Gastrocnemius medialis (tissue), 4 donors: ENCODE measurements at regions not wholly inside any gene's neighbourhood (a gene's known extent, or its start where the extent isn't known, plus 50 kb on each side); places are given as distances from the start of the nearest gene placed in this dataset.

Experiments
- ATAC-seq, 2 donors: fragments of 150-250 bp; one replicate each; pipeline ENCODE4 v1.9.1; 2016
- DNase-seq, 2 donors: peaks; one replicate each; pipeline ENCODE4 v3.0.0-alpha.2; 2019
- H3K27ac ChIP-seq, 4 donors: fragments of 200-600 bp; sonication (generic); 1 replicate in 1 of 4; 2 replicates in 3 of 4; pipeline ENCODE4 v1.5.1; 2016 to 2018; ENCODE audit warnings: mild to moderate bottlenecking in 2 of 4, moderate library complexity in 1 of 4
- H3K27me3 ChIP-seq, 3 donors: fragments of 200-600 bp; sonication (generic) in 2 of 3; 1 replicate in 1 of 3; 2 replicates in 2 of 3; pipeline versions ENCODE4 v1.5.1 to v1.6.0; 2016 to 2019; ENCODE audit warnings: mild to moderate bottlenecking in 1 of 3, moderate library complexity in 1 of 3
- H3K36me3 ChIP-seq, 2 donors: fragments of 200-600 bp; sonication (generic) in 1 of 2; one replicate each; pipeline ENCODE4 v1.5.1; 2017 to 2018
- H3K4me1 ChIP-seq, 2 donors: fragments of 200-600 bp; sonication (generic) in 1 of 2; one replicate each; pipeline ENCODE4 v1.5.1; 2016 to 2017; ENCODE audit warnings: mild to moderate bottlenecking in 2 of 2
- H3K4me3 ChIP-seq, 4 donors: fragments of 200-600 bp; sonication (generic) in 3 of 4; 1 replicate in 1 of 4; 2 replicates in 3 of 4; pipeline ENCODE4 v1.5.1; 2016 to 2019; ENCODE audit warnings: mild to moderate bottlenecking in 2 of 4
- H3K9me3 ChIP-seq, 3 donors: fragments of 200-600 bp; sonication (generic) in 2 of 3; 1 replicate in 1 of 3; 2 replicates in 2 of 3; pipeline ENCODE4 v1.5.1; 2016 to 2019
- POLR2A ChIP-seq, 2 donors: fragments of 450-650 bp; IDR thresholded peaks; one replicate each; pipeline ENCODE4 v1.6.1; 2017; ENCODE audit warnings: antibody characterized with exemption in 2 of 2, mild to moderate bottlenecking in 2 of 2, moderate library complexity in 2 of 2
- in situ Hi-C, 4 donors: fragments of 200-750 bp; cut with MboI; loops; one replicate each; pipeline versions ENCODE4 v1.15.0 to v1.8.0; 2017; ENCODE audit warnings: low sequenced_read_pairs in 4 of 4
- intact Hi-C: fragments of 100-400 bp; cut with DNase I; formaldehyde crosslinking; loops from one replicate; pipeline ENCODE4 v1.15.1; 2023; ENCODE audit warnings: low total_unique reads
- TF ChIP-seq, protein P1 (sequence below), 5 experiments: fragments of 450-650 bp in 3 of 5; fragments of 200-600 bp in 2 of 5; sonication (generic) in 2 of 5; IDR thresholded peaks in 4 of 5; conservative IDR thresholded peaks in 1 of 5; 1 replicate in 4 of 5; 2 replicates in 1 of 5; pipeline ENCODE4 v1.5.1; 2016 to 2019; ENCODE audit warnings: antibody characterized with exemption in 5 of 5, mild to moderate bottlenecking in 3 of 5, moderate library complexity in 3 of 5

DNA sequence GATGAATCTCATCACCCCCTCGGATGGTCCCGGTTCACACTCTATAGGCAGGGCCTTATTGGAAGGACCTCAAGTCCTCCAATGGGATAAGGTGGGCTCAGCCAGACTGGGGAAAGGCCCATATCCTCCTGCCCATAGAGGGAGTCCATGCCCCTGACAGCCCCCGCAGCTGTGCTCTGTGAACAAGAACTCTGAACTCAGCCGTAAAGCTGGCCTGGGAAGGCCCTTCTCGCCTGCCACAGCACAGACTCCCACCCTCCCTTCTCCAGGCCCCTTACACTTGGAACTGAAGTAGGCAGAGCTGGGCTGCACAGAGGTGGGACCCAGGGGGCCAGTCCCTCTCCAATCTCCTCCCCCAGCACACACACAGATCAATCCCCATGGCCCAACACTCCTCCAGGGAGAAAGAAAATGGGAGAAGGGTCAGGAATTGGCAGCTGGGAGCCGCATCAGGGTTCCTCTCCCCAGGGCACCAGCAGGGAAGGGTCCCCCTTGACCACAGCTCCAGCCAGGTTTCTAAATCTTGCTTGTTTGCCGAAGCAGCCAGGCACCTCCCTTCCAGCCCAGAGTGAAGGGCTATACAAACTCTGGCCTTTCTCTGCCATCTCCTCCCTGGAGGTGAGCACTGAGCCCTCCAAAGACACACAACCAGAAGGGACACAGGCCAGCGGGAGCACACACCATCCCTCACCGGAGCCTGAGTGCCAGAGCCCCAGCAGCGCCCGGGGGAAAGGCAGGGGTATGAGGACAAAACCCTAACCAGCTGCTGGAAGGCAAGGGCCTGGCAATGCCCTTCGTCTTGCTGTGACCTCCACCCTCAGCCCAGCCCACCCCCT, 454.1 kb downstream of the SOX9 start:
- no peaks in the 10 kb centered on the region for H3K36me3 ChIP-seq
- intact Hi-C loops: no loop called here
- no peak overlapping the region for H3K4me3 ChIP-seq
- no peak overlapping the region for H3K27ac ChIP-seq
- H3K27me3 ChIP-seq: peaks cover 0 to 3% (median 0%) of the 10 kb centered on the region in 3 donors
- H3K9me3 ChIP-seq: no peaks in the 10 kb centered on the region
- DNase-seq: no peak
- in situ Hi-C loops: loop anchor here in 1 of 4 donors (25.0 kb wide), 2 partner anchors 87 to 587 kb away; partner anchors contain the start of gene SSTR2
- ATAC-seq: no peak
- TF ChIP-seq, protein P1, sequence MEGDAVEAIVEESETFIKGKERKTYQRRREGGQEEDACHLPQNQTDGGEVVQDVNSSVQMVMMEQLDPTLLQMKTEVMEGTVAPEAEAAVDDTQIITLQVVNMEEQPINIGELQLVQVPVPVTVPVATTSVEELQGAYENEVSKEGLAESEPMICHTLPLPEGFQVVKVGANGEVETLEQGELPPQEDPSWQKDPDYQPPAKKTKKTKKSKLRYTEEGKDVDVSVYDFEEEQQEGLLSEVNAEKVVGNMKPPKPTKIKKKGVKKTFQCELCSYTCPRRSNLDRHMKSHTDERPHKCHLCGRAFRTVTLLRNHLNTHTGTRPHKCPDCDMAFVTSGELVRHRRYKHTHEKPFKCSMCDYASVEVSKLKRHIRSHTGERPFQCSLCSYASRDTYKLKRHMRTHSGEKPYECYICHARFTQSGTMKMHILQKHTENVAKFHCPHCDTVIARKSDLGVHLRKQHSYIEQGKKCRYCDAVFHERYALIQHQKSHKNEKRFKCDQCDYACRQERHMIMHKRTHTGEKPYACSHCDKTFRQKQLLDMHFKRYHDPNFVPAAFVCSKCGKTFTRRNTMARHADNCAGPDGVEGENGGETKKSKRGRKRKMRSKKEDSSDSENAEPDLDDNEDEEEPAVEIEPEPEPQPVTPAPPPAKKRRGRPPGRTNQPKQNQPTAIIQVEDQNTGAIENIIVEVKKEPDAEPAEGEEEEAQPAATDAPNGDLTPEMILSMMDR (IDR thresholded peaks at IDR 0.05 in 4 of 5, conservative IDR thresholded peaks at IDR 0.05 in 1 of 5): no peak
- TF ChIP-seq POLR2A (IDR thresholded peaks at IDR 0.05): no peak
- H3K4me1 ChIP-seq: no peaks in the 10 kb centered on the region

DNA sequence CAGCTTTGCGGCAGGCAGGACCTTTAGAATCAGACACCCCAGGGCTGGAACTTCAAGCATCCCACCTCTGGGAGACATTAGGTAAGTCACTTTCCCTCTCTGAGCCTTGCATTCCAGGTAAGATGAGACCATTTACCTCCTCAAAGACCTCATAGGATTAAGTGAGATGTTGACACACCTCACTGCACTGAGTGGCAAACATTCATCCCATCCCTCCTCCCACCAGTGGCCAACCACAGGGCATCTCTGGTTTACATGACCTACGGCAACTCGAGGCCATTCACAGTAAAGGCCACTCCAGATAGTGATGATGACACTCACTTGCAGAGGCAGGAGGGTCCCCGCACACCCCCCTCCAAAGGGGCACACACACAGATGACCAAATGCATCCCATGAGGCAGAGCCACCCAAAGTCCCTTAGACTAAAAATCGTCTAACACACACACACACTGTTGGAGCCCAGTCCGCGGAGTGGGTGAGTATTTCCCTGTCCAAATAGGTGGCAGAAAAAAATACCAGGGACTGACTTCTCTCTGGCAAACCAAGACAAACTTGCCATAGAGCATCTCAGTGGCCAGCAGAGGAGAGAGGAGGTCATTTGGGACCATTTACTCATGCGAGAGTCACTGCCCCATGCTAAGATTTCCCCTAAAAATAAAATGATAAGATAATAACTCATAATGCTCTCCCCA, 454.9 kb downstream of the SOX9 start:
- H3K27ac ChIP-seq: no peak overlapping the region
- H3K36me3 ChIP-seq: no peaks in the 10 kb centered on the region
- H3K9me3 ChIP-seq: no peaks in the 10 kb centered on the region
- H3K27me3 ChIP-seq: peaks cover 0 to 3% (median 0%) of the 10 kb centered on the region in 3 donors
- ATAC-seq: no peak
- no peaks in the 10 kb centered on the region for H3K4me1 ChIP-seq
- intact Hi-C loops (no loop called here), in situ Hi-C loops (no loop called here)
- no peak overlapping the region for H3K4me3 ChIP-seq
- TF ChIP-seq, protein P1 (IDR thresholded peaks at IDR 0.05 in 4 of 5, conservative IDR thresholded peaks at IDR 0.05 in 1 of 5): no peak
- no peak for TF ChIP-seq POLR2A (IDR thresholded peaks at IDR 0.05)
- DNase-seq: no peak

DNA sequence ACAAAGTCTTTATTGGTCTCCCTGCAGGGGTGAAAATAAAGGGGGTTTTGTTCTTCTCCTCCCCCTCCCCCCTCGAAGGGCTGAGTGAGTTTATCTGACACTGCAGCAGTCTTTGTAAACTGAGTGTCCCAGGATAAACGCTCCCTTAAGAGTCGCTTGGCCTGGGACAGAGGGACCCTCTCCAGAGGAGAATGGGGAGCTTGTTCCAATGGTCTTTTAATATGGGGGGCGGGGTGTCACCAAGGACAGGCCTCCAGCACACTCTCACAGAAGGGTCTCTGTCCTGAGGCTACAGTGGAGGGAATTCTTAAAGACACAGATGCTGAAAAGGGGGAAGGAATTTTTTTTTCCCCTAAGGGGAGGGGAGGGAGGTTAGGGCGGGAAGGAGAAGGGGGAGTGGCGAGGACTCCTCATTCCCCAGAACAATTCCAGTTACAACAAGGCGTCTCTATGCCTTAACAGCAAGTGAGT, 455.5 kb downstream of the SOX9 start:
- DNase-seq: no peak
- Histone ChIP-seq H3K4me1 (no peaks in the 10 kb centered on the region), H3K4me3 (no peak overlapping the region), H3K9me3 (no peaks in the 10 kb centered on the region), H3K36me3 (no peaks in the 10 kb centered on the region), H3K27me3 (peaks cover 0 to 3% (median 0%) of the 10 kb centered on the region in 3 donors), H3K27ac (no peak overlapping the region)
- in situ Hi-C loops (no loop called here), intact Hi-C loops (no loop called here)
- no peak for ATAC-seq
- TF ChIP-seq, protein P1 (IDR thresholded peaks at IDR 0.05 in 4 of 5, conservative IDR thresholded peaks at IDR 0.05 in 1 of 5): no peak
- TF ChIP-seq POLR2A (IDR thresholded peaks at IDR 0.05): no peak

DNA sequence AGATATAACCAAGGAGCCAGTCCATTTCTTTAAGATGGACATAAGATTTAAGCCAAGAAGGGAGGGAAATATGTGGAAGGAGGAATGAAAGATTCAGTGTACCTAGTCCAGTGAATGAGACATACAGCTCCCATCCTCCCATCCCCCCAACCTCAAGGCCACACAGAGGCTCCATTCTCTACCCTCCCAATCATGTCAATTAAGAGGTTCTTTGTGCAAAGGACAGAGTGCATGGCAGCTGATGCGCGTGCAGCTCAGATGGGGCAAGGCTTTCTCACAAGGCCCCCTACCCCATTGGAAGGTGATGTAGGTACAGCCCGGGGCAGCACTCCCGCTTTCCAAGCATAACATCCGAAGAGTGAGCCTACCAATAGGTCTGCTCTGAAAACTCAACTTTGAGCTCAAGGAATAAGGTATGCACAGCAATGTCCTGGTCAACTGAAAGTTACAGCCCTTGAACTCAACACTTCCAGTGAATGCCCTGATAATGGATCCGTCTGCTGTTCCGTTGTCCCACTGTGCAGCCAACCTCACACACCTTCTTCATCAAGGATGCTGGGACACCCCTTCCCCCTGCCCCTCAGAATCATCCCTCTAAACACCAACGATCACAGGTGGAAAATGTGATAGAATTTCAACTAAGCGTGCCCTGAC, 458.1 kb downstream of the SOX9 start:
- no peaks in the 10 kb centered on the region for H3K36me3 ChIP-seq
- no peak for TF ChIP-seq POLR2A (IDR thresholded peaks at IDR 0.05)
- TF ChIP-seq, protein P1 (IDR thresholded peaks at IDR 0.05 in 4 of 5, conservative IDR thresholded peaks at IDR 0.05 in 1 of 5): no peak
- ATAC-seq (no peak), DNase-seq (no peak)
- in situ Hi-C loops (no loop called here), intact Hi-C loops (no loop called here)
- no peaks in the 10 kb centered on the region for H3K9me3 ChIP-seq
- H3K27ac ChIP-seq: no peak overlapping the region
- peaks cover 0 to 3% (median 0%) of the 10 kb centered on the region in 3 donors for H3K27me3 ChIP-seq
- no peak overlapping the region for H3K4me3 ChIP-seq
- H3K4me1 ChIP-seq: no peaks in the 10 kb centered on the region
